ENCODE measurements at regions not wholly inside any gene's neighbourhood (a gene's known extent, or its start where the extent isn't known, plus 50 kb on each side); places are given as distances from the start of the nearest gene placed in this dataset.

- TF ChIP-seq, protein P1, sequence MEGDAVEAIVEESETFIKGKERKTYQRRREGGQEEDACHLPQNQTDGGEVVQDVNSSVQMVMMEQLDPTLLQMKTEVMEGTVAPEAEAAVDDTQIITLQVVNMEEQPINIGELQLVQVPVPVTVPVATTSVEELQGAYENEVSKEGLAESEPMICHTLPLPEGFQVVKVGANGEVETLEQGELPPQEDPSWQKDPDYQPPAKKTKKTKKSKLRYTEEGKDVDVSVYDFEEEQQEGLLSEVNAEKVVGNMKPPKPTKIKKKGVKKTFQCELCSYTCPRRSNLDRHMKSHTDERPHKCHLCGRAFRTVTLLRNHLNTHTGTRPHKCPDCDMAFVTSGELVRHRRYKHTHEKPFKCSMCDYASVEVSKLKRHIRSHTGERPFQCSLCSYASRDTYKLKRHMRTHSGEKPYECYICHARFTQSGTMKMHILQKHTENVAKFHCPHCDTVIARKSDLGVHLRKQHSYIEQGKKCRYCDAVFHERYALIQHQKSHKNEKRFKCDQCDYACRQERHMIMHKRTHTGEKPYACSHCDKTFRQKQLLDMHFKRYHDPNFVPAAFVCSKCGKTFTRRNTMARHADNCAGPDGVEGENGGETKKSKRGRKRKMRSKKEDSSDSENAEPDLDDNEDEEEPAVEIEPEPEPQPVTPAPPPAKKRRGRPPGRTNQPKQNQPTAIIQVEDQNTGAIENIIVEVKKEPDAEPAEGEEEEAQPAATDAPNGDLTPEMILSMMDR (IDR thresholded peaks at IDR 0.05) = no peak
- no peak for TF ChIP-seq ZFX (IDR thresholded peaks at IDR 0.05; ENCODE audit: borderline replicate concordance)
Measured at GRCh38 chr5:61267116-61267515, 64.9 kb upstream of the ZSWIM6 start.

Measured in 22Rv1 (cell line).